Hematopoietic multipotent progenitor cell treated with erythropoietin and hydrocortisone succinate and interleukin-3 and kit ligand, for 8 days (in vitro differentiated cells): ENCODE measurements at regions not wholly inside any gene's neighbourhood (a gene's known extent, or its start where the extent isn't known, plus 50 kb on each side); places are given as distances from the start of the nearest gene placed in this dataset.
"Not testable (repeated sequence)": the region's sequence is repeated elsewhere in the genome, so short reads cannot be mapped to it uniquely, and the experiment has no call there.

Source experiments
- DNase-seq: peaks from one replicate; pipeline ENCODE4 v3.0.0-alpha.2; 2015

DNA sequence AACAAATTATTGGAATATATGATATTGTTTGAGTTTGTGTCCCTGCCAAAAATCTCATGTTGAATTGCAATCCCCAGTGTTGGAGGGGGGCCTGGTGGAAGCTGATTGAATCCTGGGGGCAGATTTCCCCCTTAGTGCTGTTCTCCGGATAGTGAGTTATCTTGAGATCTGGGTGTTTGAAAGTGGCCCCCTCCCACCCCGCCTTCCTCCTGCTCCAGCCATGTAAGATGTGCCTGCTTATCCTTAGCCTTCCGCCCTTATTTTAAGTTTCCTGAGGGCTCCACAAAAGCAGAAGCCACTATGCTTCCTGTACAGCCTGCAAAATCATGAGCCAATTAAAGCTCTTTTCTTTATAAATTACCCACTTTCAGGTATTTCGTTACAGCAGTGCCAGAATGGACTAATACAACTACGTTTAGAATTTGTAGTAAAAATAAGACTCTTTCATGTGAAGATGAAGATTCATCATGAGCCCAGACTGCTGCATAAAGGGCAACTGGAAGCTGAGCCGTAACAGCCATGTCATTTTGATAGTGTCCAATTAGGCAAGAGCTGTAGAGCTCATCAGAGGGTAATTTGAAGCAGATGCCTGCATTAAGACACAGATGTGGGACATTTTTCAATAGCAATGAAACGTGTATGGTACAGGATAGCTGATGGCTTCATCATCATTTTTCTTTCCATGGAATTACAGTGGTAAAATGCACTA is 1007.2 kb downstream of the REEP3 start:
- DNase-seq, result no peak

DNA sequence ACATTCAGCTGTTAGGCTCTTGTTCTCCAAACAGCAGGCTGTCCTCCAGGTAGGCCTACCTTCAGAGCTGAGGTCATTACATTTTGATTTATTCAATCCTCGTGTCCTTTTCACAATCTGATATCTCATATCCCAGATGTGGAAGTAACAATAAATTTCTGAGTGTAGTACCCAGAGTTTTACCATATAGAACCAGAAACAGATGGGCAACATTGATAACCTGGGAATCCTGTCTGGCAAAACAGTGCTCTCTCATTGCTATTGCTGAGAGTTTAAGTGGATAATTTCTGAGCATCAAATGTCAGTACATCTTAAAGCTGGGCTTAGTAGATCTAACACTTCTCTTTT is 1007.8 kb downstream of the REEP3 start:
- no peak for DNase-seq

DNA sequence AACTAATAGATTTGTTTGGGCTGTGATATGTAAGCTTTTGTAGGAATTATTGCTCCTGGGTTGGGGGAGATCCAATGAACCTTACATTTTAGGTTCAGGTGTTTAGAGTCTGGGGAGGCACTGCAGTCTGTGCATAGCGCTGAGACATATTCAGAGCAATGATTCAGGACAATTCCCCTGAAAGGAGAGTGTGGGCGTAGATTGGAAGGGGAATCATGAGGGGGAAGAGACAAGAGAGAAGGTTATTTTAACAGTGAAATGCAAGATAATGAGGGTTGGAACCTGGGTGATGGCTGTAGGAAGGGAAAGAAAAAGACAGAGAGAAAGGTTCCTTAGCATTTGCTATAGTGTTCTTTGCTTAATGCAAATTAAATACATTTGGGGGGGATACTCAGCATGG is 1013.4 kb downstream of the REEP3 start:
- no peak for DNase-seq

DNA sequence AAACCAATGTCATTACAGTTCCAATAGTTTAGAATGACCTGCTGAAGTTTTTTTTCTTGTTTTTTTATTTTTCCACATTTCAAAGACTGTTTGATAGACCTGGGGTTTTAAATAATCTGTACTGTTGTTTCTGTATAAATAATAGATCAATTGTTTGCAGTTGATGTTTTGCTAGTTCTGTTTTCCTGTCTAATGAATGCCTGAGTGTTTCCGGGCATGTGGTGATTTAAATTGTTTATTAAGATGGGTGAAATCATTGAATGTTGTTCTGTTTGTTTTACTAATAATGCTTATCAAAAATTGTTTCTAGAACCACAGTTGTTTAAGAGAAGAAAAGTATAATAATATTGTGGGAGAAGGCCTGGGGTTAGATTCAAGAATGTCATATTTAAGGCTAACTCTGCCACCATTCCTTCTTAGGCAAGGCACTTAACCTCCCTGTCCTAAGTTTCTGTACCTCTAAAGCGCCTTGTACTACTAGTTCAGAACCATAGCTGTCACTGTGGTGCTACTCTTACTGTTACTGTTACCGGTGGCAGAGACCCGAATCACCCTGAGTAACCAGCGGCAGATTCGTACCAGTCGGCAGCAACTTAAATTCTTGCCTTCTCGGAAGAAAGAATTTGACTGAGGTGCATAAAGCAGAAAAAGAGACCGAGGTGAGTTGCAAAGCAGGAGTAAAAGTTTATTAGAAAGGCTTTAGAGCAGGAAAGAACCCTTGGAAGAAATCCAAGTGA is 1014.1 kb downstream of the REEP3 start:
- DNase-seq, result no peak

DNA sequence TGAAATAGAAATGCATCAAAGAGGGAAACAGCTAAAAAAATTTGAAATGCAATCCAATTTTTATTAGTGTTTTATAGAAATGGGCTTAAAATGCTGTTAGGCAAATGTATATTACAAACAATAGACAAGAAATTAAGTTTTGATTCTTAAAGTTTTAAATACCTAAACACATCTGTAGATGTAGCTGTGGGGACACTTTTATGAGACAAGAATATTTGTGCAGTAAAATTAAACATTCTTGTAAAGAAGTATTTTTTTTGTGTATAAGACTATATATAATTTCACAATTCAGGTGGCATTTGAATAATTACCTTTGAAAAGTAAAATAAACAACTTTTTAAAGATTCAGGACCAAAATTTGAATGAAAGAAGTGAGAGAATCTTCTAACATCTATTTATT is 1015.9 kb downstream of the REEP3 start:
- no peak for DNase-seq

DNA sequence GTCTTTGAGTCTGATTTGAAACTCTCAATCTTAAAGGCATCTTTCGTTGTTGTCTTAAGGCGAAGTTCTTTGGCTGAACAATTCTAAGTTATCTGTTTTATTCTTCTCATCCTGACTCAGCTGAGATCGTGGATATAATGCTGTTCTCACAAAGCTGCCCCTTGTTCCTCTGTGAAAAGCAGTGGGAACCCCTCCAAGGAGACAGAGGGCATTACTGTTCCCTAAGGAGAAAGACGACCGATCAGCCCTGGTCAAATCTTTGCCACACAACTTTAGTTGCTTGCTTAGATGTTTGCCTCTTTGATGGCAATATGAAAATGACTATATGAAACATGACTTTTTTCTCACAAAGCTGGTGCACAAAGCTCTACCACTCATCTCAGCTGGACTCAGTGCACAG is 1016.7 kb downstream of the REEP3 start:
- DNase-seq, result no peak

DNA sequence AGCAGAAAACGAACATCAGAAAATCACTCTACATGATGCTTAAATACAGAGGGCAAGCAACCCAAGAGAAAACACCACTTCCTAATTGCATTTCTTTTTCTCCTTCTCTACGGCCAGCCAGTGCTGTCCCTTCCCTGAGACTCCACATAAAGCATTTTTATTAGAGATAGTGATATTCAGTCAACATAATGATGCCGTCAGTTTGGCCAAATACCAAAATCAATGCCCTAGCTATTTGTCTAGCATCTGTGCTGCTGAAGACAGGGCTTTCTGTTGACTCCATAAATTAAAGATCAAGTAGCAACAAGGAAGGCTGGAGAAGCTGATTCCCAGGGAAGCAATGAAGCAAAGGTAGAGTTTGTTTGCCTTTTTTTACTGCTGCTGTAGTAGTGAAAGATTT is 1024.9 kb downstream of the REEP3 start:
- no peak for DNase-seq

DNA sequence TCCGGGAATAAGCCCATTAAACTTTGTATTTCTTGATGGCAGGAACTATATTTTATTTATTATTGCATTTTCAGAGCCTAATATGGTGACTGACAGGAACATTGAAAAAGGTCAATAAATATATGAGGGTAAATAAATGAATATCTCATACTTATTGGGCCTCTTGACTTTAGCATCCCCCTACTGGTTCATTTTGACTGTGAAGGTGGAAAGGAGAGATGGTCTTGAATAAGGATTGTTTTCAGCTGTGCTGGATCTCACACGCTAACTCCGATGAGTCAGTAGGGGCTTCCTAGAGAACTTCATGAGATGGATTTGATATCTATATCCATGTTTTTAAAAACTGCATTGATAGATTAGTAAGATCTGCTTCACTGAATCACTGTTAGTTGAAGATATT is 1026.0 kb downstream of the REEP3 start:
- DNase-seq, result no peak

DNA sequence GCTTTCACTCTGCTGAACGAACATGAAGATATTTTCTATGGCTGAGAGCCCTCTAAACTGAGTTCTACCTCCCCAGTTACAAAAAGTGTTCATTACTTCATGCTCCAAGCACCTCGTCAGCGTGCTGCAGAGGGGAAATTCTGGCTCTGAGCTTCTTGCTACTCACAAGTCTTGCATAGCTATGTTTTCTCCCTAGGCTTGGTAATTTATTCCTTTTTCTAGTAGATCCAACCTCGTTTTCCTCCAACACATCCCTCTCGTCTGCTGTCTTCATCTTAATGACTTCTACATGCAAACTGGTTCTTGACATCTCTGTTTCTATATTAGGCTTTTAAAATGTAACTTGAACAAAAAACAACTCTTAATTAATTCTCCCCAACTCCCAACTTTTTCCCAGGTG is 1034.5 kb downstream of the REEP3 start:
- no peak for DNase-seq

DNA sequence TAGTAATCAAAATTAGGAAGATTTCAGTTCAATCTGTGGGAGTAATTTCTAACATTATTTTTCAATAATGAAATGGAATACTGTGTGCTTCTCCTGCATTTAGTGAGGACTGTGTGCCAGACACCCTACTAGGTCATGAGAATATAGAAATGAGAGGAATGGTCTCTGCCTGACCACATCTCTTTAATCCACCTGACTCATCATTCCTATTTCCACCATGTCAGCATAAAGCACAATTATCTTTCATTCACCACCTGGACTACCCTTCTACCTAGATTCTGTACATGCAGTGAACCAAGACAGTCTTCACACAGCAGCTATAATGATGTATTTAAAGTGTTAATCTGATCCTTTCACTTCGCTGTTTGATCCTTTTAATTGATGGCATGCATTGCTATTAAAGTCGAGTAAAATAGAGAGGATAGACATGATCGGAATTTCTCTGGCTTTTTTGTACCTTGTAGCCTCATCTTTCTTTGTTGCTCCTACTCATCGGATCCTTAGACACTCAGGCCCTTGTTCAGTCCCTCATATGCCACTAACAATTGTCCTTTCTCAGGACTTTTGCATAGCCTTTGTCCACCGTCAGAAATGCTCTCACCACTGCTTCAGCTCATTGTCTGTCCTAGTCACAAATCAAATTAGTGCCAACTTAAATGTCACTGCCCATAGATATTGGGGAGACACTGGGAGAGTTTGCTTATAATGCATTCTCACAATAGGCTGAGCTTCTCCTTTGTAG is 1037.1 kb downstream of the REEP3 start:
- DNase-seq, result no peak

DNA sequence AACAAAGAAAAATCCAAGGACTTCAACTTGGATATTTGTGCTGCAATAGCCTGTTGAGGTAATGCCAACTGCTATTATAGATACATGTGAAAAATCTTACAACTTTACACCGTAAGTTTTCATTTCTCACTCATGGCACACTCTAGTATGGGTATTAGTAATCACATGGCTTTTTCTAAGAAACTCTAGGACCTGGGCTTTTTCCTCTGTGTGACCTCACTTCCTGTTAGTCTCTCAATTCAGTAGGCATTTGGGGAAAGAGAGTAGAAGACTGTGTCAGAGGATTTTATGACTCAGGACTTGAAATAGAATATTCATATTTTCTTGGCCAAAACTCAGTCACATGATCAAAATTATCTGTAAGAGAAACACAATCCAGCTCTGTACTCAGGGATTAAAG is 1049.9 kb downstream of the REEP3 start:
- no peak for DNase-seq

DNA sequence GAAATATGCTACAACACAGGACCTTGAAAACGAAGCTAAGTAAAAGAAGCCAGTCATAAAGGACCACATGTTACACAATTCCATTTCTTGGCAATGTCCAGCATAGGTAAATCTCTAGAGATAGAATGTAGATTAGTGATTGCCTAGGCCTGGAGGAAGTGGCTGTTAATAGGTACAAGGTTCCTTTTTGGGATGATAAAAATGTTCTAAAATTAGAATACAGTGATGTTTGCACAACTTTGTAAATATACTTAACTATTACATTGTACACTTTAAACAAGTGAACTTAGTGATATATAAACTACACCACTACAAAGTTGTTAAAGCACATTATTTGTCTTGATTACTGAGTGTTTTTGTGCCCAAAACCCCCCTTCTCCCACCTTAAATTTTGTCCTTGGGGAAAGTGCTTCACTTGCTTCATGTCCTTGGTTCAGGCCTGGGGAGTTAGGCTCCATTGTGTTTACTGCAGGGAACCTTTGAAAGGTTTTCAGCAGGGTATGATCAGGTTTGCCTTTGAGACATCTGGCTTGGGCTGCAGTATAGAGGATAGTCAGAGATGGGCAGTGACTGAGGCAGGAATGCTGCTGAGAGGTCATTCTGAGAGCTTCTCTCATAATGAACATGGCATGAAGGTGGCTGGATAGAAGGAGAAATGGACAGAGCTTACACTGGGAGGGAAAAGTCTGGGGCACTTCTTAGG is 1052.6 kb downstream of the REEP3 start:
- DNase-seq, result no peak

DNA sequence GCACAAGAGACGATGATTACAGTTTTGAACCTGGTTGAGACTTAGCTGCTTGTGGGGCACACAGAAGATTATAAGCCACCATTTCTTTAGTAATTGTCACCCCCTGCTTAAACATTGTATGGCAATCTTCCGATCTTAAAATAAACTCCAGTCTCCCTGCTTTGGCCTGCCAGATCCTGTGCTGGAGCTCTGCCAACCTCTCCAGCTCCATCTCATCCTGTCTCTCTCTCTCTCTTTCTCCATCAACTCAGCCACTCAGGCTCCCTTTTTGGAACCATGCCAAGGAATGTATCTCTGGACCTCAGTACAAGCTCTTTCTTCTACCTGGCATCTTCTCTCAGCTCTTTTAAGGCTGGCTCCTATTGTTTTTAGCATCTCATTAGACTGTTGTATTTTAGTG is 1053.2 kb downstream of the REEP3 start:
- no peak for DNase-seq

DNA sequence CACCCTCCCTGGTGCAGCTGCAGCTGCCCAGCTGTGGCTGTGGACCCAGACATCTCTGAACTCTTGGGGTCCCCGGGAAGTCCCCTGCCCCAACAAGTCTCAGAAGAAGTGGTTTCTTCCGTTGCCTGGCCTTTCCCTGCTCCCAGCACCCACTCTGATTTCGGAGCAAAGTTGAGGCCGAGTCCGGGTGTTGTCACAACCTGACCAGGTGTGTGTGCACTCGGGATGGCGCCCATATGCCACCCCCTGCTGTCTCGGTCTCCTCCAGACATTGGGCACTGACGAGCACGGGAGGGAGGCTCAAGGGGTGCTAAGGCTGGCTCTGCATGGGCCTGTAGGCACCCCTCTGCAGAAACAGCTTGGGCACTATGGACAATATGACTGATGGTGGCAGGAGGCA is 1055.3 kb downstream of the REEP3 start:
- no peak for DNase-seq

DNA sequence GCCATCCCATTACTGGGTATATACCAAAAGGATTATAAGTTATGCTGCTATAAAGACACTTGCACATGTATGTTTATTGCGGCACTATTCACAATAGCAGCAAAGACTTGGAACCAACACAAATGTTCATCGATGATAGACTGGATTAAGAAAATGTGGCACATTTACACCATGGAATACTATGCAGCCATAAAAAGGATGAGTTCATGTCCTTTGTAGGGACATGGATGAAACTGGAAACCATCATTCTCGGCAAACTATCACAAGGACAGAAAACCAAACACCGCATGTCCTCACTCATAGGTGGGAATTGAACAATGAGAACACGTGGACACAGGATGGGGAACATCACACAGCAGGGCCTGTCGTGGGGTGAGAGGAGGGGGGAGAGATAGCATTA is 1057.6 kb downstream of the REEP3 start:
- not testable (repeated sequence) for DNase-seq

DNA sequence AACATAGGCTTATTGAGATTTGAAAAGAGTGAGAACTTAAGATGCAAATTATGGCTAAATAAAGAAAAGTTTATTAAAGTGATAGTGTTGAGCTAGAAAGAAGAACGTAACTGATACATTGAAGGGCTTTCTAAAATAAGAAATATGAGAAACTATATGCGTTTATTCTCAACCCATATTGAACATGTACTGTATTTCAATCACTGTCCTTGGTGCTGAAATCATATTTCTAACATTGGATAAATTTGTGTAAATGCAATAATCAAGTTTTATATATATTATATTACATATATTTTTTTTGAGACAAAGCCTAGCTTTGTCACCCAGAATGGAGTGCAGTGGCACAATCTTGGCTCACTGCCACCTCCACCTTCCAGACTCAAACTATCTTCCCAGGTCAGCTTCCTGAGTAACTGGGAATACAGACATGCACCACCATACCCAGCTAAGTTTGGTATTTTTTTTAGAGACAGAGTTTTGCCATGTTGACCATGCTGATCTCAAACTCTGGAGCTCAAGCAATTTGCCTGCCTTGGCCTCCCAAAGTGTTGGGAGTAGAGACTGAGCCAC is 1065.8 kb downstream of the REEP3 start:
- no peak for DNase-seq

DNA sequence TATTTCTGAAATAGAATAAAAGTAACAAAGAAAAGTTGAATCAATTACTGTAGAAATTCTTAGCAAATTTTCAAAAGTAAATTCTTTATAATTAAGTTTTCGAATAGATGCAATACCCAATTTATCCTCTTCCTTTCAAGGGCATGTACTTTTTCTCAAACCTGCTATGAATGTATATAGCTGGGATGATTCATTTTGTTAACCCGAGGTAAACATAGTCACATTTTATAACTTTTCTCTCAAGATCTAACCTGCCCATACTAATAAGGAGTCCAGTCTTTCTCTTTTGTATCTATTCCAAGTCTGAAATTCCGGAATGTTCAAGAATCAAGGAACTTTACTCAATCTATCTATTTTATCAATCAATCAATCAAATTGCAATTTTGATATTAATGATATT is 1072.9 kb downstream of the REEP3 start:
- DNase-seq, result no peak

DNA sequence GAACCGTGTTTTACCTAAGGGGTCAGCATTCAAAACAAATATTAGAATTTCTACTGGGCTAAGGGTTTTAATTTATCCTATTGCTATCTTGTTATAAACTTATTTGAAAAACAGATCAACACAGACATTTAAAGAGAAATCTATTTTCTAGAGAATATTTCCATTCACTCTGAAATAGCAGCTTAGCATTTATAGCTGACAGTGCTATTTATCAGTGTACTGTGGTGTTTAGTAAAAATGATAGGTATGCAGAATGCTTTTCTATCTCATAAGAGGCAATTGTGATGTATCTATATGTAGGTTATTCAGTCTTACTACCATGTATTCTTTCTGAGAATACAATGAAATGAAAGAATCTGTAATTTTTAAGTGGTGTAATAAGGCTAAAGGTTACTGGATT is 1077.4 kb downstream of the REEP3 start:
- no peak for DNase-seq

DNA sequence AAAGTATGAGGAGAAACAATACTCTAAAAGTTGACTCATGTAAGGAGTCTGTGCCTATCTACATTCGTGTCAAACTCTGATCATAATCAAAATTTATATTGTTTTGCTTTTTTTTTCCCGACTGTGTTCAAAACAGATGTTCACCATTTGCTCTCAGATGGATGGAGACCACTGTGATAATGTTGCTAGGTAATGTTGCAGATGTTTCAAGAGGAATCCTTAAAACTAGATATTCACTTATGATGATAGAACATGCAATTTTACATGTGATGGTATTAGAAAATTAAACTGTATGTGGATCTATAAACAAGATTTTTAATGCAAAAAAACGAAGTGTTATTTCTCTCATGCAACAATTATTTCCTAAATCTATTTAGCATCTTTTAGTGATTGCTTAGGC is 1080.1 kb downstream of the REEP3 start:
- DNase-seq, result no peak

DNA sequence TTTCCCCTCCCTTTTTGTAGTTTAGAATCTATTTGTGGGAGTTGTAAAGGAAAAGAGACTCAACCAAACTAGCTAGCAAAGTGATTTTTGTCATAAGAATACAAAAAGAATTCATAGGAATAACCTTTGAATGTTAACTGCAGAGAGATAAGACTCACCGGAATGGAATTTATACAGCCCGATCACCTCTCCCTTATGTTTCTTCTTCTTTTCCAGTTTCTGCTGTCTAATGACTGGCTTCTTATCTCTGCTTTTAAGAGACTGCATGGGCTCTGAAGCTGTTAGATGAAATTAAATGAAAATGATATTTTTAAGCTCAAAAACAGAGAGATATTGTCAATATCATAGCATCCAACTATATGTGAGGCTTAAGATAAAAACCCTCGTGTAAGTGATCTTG is 1095.9 kb downstream of the REEP3 start:
- DNase-seq, result no peak

DNA sequence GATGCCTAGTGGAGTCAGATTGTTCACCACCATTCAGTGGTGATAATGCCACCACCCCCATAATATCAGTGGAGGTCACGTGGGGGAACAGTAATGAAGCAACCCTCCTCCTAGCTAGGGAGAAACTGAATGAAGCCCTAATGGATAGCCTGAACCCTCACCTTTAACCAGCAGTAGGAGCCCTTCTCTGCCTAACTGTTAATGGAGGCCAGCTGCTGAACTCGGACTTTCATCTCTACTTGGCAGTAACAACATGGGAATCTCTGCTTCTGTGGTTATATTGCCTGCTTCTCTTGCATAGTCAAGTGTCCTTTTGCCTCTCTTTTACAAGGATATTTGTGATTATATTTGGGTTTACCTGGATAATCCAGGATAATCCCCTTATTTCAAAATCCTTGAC is 1097.9 kb downstream of the REEP3 start:
- DNase-seq, result no peak

DNA sequence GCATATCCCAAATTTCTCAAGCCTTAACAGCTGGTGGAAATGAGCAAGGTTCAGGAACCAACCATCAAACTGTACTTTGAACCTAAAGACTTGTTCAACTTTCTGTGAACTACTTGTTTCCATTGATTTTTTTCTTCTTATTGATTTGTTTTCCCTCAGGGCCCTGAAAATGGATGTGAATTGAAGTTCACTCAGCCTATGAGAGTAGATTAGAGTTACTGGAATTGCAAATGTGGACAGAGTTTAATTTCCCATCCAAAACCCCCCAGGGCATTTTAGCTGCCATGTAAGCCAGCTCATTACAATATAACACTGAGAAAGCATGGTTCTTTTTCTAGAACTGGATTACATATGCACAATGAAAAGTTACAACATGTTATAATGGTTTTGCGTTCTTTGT is 1105.7 kb downstream of the REEP3 start:
- DNase-seq, result no peak

DNA sequence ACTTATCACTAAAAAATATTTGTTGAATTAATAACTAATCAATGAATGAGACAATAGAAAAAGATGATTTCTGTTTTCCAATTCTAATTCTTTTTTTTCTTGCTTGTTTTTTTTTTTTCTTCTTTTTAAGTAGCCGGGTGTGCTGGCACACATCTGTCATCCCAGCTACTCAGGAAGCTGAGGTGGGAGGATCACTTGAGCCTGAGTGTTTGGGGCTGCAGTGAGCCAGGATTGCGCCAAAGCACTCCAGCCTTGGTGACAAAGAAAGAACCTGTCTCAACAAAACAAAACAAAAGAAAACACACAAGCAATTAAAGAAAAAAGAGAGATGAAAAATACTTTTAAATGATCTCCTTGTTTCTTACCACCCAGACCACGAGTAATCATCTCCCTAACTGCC is 1109.3 kb downstream of the REEP3 start:
- DNase-seq, result no peak
